ENCODE measurements at regions not wholly inside any gene's neighbourhood (a gene's known extent, or its start where the extent isn't known, plus 50 kb on each side); places are given as distances from the start of the nearest gene placed in this dataset.

DNA sequence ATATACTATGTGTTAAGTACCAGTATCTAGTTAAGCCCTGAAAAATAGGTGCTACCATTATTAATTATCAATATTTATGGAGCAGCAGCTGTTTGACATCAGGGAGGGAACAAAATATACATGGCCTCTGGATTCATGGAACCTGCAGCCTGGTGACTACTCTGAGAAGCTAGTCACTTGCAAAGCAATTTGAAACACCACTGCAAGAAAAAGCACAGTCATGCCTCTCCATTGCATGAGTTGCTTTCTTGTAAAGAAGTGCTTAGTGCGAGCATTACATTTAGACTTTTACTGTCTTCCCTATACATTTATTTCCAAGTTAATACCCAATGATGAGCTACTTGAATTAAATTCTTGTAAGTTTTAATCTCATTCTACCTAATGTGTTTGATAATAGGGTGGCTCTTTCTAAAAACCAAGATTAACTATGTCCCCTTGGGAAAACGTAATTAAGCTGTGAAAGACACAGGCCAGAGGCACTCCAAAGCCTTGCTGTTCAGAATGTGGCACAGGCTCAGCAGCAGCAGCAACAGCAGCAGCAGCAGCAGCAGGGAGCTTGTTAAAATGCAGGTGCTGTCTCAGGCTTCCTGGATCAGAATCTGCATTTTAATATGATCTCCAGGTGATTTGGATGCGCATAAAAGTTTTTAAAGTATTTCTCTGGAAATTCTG is 83.6 kb downstream of the PFDN4 start:
- TF ChIP-seq, protein P1, sequence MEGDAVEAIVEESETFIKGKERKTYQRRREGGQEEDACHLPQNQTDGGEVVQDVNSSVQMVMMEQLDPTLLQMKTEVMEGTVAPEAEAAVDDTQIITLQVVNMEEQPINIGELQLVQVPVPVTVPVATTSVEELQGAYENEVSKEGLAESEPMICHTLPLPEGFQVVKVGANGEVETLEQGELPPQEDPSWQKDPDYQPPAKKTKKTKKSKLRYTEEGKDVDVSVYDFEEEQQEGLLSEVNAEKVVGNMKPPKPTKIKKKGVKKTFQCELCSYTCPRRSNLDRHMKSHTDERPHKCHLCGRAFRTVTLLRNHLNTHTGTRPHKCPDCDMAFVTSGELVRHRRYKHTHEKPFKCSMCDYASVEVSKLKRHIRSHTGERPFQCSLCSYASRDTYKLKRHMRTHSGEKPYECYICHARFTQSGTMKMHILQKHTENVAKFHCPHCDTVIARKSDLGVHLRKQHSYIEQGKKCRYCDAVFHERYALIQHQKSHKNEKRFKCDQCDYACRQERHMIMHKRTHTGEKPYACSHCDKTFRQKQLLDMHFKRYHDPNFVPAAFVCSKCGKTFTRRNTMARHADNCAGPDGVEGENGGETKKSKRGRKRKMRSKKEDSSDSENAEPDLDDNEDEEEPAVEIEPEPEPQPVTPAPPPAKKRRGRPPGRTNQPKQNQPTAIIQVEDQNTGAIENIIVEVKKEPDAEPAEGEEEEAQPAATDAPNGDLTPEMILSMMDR (conservative IDR thresholded peaks at IDR 0.05; ENCODE audit: low read length): no peak
- no peak for TF ChIP-seq EZH2phosphoT487 (IDR thresholded peaks at IDR 0.05; ENCODE audit: borderline replicate concordance, low read depth, low read length)

Data from OCI-LY7 (cell line).